MCF 10A (cell line): ENCODE measurements at regions not wholly inside any gene's neighbourhood (a gene's known extent, or its start where the extent isn't known, plus 50 kb on each side); places are given as distances from the start of the nearest gene placed in this dataset.

ENCODE experiments used
- BruUV-seq: library from RNA; stranded (reverse); fragments of 400-500 nt; replicated peaks from 2 replicates; lab custom pipeline; 2021; lab: Mats Ljungman, UMichigan
- CTCF ChIA-PET: fragments of 300-600 bp; sonication (Branson Sonifier 250); formaldehyde crosslinking; extraction: SDS; loops from one replicate; lab custom pipeline; 2021; ENCODE audit warnings: antibody characterized with exemption, inconsistent platforms; lab: Yijun Ruan, JAX
- POLR2A ChIA-PET: fragments of 300-600, 350-650 bp; sonication (Branson Sonifier 250); formaldehyde crosslinking; extraction: SDS; loops from one replicate; lab custom pipeline; 2020; ENCODE audit warnings: antibody characterized with exemption, inconsistent platforms; lab: Yijun Ruan, JAX
- DNase-seq: peaks from one replicate; pipeline ENCODE4 v3.0.0-alpha.2; 2018; ENCODE audit not compliant: unreplicated experiment
- H3K27ac Mint-ChIP-seq: one replicate; pipeline ENCODE4 v1.8.0; 2022; ENCODE audit warnings: mild to moderate bottlenecking, low read depth, mixed read lengths; ENCODE audit not compliant: unreplicated experiment
- H3K27me3 Mint-ChIP-seq: one replicate; pipeline ENCODE4 v1.8.0; 2022; ENCODE audit warnings: mixed read lengths; ENCODE audit not compliant: insufficient read depth, unreplicated experiment
- H3K36me3 Mint-ChIP-seq: one replicate; pipeline ENCODE4 v1.8.0; 2022; ENCODE audit warnings: mild to moderate bottlenecking, moderate library complexity, mixed read lengths; ENCODE audit not compliant: insufficient read depth, unreplicated experiment
- H3K4me1 Mint-ChIP-seq: one replicate; pipeline ENCODE4 v1.8.0; 2022; ENCODE audit warnings: mixed read lengths; ENCODE audit not compliant: insufficient read depth, unreplicated experiment
- H3K4me3 Mint-ChIP-seq: one replicate; pipeline ENCODE4 v1.8.0; 2022; ENCODE audit warnings: mild to moderate bottlenecking, moderate library complexity, mixed read lengths; ENCODE audit not compliant: unreplicated experiment
- H3K9me3 Mint-ChIP-seq: one replicate; pipeline ENCODE4 v1.8.0; 2022; ENCODE audit warnings: mixed read lengths; ENCODE audit not compliant: unreplicated experiment
- CTCF ChIP-seq: fragments of 200-600 bp; IDR thresholded peaks from one replicate; pipeline ENCODE4 v1.8.0; 2022; ENCODE audit warnings: antibody characterized with exemption, mild to moderate bottlenecking; ENCODE audit not compliant: unreplicated experiment
- intact Hi-C: fragments of 100-400 bp; cut with micrococcal nuclease; formaldehyde crosslinking; loops from 2 replicates; pipeline ENCODE4 v1.14.1; 2022

- no TSS peak for BruUV-seq
- H3K4me3 Mint-ChIP-seq: no peak overlapping the region
- DNase-seq: no peak
- POLR2A ChIA-PET: interaction anchor here (0.6 to 1.2 kb wide), 3 partner anchors 14 to 307 kb away, joined by 3 to 7 read pairs (median 3); no protein-coding TSS in a partner anchor
- CTCF ChIA-PET: interaction anchor here (0.6 kb wide), 1 partner anchor 674 kb away, joined by 4 read pairs; no protein-coding TSS in a partner anchor
- no peaks in the 10 kb centered on the region for H3K9me3 Mint-ChIP-seq
- H3K27me3 Mint-ChIP-seq: no peaks in the 10 kb centered on the region
- H3K4me1 Mint-ChIP-seq: peaks cover 29% of the 10 kb centered on the region
- no peak overlapping the region for H3K27ac Mint-ChIP-seq
- intact Hi-C loops: no loop called here
- TF ChIP-seq CTCF: no peak
- no peaks in the 10 kb centered on the region for H3K36me3 Mint-ChIP-seq
Observed at GRCh38 chr5:169356811-169357210, 55.9 kb upstream of the SLIT3 start.

GRCh38 chr5:169356181-169356580 is 55.2 kb upstream of the SLIT3 start:
- Mint-ChIP-seq H3K9me3 (no peaks in the 10 kb centered on the region), H3K36me3 (no peaks in the 10 kb centered on the region), H3K4me3 (no peak overlapping the region), H3K27me3 (no peaks in the 10 kb centered on the region), H3K4me1 (peaks cover 35% of the 10 kb centered on the region), H3K27ac (peak overlapping the region; percentile 55)
- CTCF ChIA-PET: interaction anchor here (0.6 kb wide), 1 partner anchor 674 kb away, joined by 4 read pairs; no protein-coding TSS in a partner anchor
- peak; percentile 24 for DNase-seq
- POLR2A ChIA-PET: interaction anchor here (0.6 to 1.2 kb wide), 3 partner anchors 14 to 306 kb away, joined by 3 to 7 read pairs (median 3); no protein-coding TSS in a partner anchor
- no TSS peak for BruUV-seq
- intact Hi-C loops: no loop called here
- TF ChIP-seq CTCF: no peak

GRCh38 chr5:169354921-169355320 is 54.0 kb upstream of the SLIT3 start:
- Mint-ChIP-seq H3K27ac (peak overlapping the region; percentile 80), H3K36me3 (no peaks in the 10 kb centered on the region), H3K27me3 (no peaks in the 10 kb centered on the region), H3K9me3 (no peaks in the 10 kb centered on the region), H3K4me1 (peaks cover 47% of the 10 kb centered on the region), H3K4me3 (no peak overlapping the region)
- TF ChIP-seq CTCF: no peak
- CTCF ChIA-PET: interaction anchor here (0.7 kb wide), 2 partner anchors 27 to 159 kb away, joined by 3 read pairs; no protein-coding TSS in a partner anchor
- BruUV-seq: no TSS peak
- intact Hi-C loops: loop anchor here (5.0 kb wide), 4 partner anchors 67 to 1068 kb away; partner anchors contain the start of gene SPDL1
- POLR2A ChIA-PET: no interaction called here
- DNase-seq: no peak

- BruUV-seq: no TSS peak
- H3K36me3 Mint-ChIP-seq: no peaks in the 10 kb centered on the region
- no peaks in the 10 kb centered on the region for H3K9me3 Mint-ChIP-seq
- peak overlapping the region; percentile 80 for H3K27ac Mint-ChIP-seq
- H3K4me3 Mint-ChIP-seq: peak overlapping the region; percentile 3
- POLR2A ChIA-PET: no interaction called here
- no peaks in the 10 kb centered on the region for H3K27me3 Mint-ChIP-seq
- CTCF ChIA-PET: interaction anchor here (0.7 kb wide), 1 partner anchor 27 kb away, joined by 3 read pairs; no protein-coding TSS in a partner anchor
- peak; percentile 43 for DNase-seq
- no peak for TF ChIP-seq CTCF
- intact Hi-C loops: loop anchor here (5.0 kb wide), 4 partner anchors 68 to 1067 kb away; partner anchors contain the start of gene SPDL1
- peaks cover 53% of the 10 kb centered on the region for H3K4me1 Mint-ChIP-seq
Observed at GRCh38 chr5:169354263-169354662, 53.3 kb upstream of the SLIT3 start.
